ENCODE measurements at regions not wholly inside any gene's neighbourhood (a gene's known extent, or its start where the extent isn't known, plus 50 kb on each side); places are given as distances from the start of the nearest gene placed in this dataset.

GRCh38 chr7:155863721-155864151 is 51.5 kb upstream of the SHH start:
- no peak overlapping the region for H3K4me3 Mint-ChIP-seq
- H3K27ac Mint-ChIP-seq (ENCODE audit: unreplicated experiment): no peak overlapping the region
- H3K36me3 Mint-ChIP-seq (ENCODE audit: low read depth): no peaks in the 10 kb centered on the region
- TF ChIP-seq, protein P1, sequence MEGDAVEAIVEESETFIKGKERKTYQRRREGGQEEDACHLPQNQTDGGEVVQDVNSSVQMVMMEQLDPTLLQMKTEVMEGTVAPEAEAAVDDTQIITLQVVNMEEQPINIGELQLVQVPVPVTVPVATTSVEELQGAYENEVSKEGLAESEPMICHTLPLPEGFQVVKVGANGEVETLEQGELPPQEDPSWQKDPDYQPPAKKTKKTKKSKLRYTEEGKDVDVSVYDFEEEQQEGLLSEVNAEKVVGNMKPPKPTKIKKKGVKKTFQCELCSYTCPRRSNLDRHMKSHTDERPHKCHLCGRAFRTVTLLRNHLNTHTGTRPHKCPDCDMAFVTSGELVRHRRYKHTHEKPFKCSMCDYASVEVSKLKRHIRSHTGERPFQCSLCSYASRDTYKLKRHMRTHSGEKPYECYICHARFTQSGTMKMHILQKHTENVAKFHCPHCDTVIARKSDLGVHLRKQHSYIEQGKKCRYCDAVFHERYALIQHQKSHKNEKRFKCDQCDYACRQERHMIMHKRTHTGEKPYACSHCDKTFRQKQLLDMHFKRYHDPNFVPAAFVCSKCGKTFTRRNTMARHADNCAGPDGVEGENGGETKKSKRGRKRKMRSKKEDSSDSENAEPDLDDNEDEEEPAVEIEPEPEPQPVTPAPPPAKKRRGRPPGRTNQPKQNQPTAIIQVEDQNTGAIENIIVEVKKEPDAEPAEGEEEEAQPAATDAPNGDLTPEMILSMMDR (conservative IDR thresholded peaks at IDR 0.05): no peak
- H3K9me3 Mint-ChIP-seq: peaks cover 3% of the 10 kb centered on the region
- H3K27me3 Mint-ChIP-seq (ENCODE audit: low read depth): peaks cover 12% of the 10 kb centered on the region
- no peaks in the 10 kb centered on the region for H3K4me1 Mint-ChIP-seq
- no peak for DNase-seq (ENCODE audit: low read depth, low spot score)

GRCh38 chr7:155862123-155862892 is 50.0 kb upstream of the SHH start:
- H3K4me1 Mint-ChIP-seq: no peaks in the 10 kb centered on the region
- no peaks in the 10 kb centered on the region for H3K9me3 Mint-ChIP-seq
- no peak overlapping the region for H3K27ac Mint-ChIP-seq (ENCODE audit: unreplicated experiment)
- TF ChIP-seq, protein P1 (conservative IDR thresholded peaks at IDR 0.05): peak; percentile 53
- no peak overlapping the region for H3K4me3 Mint-ChIP-seq
- no peaks in the 10 kb centered on the region for H3K36me3 Mint-ChIP-seq (ENCODE audit: low read depth)
- DNase-seq (ENCODE audit: low read depth, low spot score): no peak
- H3K27me3 Mint-ChIP-seq (ENCODE audit: low read depth): peaks cover 7% of the 10 kb centered on the region
